Middle frontal gyrus (tissue), 1 donor: ENCODE measurements at regions not wholly inside any gene's neighbourhood (a gene's known extent, or its start where the extent isn't known, plus 50 kb on each side); places are given as distances from the start of the nearest gene placed in this dataset.
"Not testable (repeated sequence)": the region's sequence is repeated elsewhere in the genome, so short reads cannot be mapped to it uniquely, and the experiment has no call there.

Experiments
- DNase-seq: peaks from one replicate; pipeline ENCODE4 v3.0.0-alpha.2; 2015; ENCODE audit warnings: low spot score; ENCODE audit errors: extremely low spot score

DNA sequence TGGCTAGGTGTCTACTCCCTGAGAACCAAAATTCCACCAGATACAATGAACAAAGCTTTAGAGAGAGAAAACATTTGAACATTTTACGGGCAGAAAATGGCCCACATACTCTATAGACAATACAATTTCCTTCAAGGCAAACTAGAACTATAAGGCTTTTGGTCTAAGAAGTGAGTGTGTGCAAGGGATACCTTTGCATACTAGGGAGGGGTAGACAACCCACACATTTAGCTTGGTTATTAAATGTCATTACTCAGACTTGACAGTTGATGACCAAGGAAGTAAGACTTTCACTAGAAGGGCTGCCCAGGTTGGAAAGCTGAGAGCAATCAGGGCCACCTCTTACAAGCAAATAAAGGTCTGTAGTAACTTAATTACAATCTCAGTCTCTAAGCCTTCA, 64.0 kb upstream of the PLEKHM1 start:
- DNase-seq = not testable (repeated sequence)

DNA sequence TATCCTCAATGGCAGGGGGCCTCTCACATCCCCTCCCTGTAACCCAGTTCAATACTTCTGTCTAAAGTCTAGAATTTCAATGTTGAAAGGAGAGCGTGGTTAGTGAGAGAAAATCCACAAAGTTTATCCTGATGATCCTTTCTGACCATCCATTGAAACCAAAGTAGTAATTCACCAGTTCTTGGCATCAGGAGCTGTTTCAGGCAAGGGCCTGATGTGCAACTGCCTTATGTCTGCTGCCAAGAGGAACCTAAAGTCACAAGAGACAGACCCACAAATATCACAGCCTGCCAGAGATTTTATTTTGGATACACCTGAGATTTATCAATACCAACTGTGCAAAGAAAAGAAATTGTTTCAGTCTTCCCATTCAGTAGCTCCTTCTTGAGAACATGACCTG, 68.3 kb upstream of the PLEKHM1 start:
- DNase-seq = not testable (repeated sequence)

DNA sequence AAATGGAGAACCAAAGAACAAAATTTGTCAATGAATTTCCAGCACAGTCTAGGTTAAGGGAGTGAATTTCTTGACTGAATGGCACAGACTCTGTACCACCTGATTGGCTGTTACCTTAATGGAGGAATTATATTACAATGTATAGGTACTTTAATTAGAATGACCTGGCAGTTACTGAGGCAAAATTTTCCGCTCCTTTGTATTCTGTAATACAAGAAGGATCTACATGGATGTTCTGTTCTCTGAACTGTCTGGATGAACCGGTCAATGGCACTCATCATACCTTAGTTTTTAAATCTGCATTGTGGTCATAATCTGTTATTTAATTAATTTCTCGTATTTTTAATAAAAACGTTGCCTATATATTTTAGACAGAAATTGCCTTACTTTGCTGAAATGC, 72.3 kb upstream of the PLEKHM1 start:
- DNase-seq = not testable (repeated sequence)

DNA sequence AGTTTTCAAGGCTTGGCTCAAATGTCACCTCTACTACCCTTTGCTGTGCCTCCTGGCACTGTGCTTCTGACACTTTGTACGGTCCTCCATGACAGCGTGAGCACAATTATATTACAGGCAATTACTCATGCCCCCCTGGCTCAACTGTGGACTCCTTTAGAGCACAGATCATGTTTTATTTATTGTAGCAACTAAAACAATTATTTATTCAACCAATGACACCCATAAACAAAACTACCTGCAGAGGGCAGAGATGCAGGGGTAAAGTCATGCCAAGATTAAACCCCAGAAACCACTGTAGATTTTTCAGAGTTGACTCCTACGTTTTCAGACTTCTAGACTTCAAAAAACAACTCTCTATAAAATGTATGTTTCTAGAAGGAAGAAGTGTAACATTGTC, 72.8 kb upstream of the PLEKHM1 start:
- DNase-seq = not testable (repeated sequence)

DNA sequence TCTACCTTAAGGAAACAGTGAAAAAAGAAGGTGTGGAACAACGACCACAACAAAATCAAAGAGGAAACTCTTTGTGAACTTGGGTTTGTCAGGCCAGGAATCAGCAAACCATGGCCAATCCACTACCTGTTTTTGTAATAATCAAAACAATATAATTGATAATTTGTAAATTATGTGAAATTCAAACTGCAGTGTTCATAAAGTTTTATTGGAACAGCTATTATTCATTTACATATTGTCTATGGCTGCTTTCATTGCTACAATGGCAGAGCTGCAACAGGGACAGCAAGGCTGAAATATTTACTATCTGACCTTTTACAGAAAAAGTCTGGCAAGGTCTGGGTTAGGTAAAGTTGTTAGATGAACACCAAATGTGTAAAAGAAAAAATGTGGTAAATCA, 77.8 kb upstream of the PLEKHM1 start:
- not testable (repeated sequence) for DNase-seq

DNA sequence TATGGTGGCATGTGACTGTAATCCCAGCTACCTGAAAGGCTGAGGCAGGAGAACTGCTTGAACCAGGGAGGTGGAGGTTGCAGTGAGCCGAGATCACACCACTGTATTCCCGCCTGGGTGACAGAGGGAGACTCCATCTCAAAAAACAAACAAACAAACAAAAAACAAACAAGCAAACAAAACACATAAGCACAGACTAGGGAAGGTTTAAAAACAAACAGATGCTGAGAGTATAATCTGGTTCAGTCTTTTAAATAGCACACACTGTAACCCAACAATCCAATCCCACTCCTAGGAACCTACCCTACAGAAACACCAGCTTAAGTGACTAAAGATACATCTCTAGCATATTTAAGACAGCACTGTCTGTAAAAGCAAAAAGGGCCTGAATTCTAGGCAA, 82.8 kb upstream of the PLEKHM1 start:
- not testable (repeated sequence) for DNase-seq

DNA sequence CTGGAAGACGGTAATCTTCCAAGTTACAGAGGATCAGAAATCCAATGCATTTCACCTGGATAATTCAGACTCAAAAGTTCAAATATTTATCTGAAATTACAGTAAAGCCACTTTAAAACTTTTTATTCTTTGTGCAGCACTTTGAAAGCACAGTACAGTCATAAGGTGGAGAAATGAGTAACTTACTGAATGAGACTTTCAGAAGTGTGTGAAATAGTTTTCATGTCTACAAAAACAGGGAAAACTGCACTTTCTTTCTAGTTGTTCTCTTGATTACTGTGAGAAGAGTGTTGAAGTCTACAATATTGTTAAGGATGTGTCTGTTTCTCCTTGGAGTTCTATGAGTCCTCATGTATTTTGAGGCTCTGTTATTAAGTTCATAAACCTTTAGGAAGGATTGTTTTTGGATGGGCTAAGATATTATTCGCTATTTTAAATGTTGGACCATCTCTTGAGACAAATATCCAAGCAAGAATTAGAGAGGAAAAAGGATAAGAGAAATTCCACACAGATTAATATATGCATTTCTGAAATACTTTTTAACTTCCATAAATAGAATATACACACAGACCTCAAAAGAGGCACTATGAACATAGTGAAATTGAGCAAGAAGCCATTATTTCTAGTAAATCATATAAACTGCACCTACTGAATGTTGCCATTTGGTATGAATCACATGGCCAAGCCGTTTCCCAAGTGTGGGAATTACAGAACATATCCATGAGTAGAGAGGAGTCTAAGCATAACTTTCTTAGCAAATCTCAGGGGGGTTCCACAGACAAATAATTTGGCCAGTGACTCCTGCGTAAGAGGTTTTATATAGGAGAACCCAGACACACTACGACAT, 83.6 kb upstream of the PLEKHM1 start:
- no peak for DNase-seq

DNA sequence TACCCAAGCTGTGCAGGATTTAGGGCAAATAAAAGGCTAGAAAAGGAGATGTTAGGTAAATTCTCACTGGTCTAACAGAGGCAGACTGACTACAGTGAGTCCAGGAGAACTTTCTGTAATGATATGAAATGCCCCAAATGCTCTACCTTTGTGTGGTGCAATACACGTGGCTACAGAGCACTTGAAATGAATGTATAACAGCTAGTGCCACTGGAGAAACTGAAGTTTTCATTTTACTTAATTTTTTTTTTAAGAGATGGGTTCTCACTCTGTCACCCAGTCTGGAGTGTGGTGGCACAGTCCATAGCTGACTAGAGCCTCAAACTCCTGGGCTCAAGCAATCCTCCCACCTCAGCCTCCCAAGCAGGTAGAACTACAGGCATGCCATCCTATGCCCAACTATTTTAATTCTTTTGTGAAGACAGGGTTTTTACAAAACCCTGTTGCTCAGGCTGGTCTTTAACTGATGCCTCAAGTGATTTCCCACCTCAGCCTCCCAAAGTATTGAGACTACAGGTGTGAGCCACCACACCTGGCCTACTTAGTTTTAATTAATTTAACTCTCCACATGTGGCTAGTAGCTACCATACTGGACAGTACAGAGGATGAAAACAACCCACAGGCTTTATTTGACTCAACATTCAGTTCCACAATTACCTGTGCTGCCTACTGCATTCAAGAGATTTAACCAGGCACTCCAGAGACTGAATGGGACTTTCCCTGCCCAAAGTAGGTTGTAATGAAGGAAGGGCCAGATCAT, 84.8 kb upstream of the PLEKHM1 start:
- no peak for DNase-seq

DNA sequence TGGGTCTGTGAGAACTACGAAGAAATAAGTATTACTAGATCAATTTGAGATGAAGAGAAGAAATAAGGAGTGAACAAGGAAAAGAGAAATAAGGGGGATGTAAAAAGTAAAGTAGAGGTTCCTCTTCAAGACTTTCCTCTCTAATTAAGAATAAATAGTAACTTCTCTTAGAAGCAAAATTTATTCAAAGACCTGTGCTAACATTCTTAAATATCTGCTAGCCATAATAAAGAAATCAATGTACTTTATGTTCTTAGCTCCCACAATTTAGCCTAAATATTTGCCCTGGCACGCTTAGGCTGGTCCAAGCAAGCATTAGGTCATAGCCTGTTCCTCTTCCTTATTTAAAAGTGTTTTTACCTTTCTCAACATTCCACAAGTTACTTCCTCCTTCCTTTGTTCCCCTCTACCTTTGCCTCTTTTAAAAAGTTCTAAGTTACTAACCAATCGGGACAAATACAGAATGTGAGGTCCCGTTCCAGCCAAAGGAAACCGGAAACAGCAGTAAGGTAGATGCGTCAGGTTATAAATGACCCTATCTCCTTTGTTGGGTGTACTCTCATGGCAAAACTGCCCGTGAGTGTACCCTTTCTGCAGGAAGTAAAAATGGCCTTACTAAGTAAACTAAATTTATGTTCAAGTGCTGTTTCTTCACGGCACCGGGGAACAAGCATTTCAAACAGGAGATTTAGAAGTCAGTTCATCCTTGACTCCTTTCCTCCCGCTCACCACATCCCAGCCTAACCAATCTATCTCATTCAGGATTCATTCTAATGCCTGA, 86.2 kb upstream of the PLEKHM1 start:
- not testable (repeated sequence) for DNase-seq

DNA sequence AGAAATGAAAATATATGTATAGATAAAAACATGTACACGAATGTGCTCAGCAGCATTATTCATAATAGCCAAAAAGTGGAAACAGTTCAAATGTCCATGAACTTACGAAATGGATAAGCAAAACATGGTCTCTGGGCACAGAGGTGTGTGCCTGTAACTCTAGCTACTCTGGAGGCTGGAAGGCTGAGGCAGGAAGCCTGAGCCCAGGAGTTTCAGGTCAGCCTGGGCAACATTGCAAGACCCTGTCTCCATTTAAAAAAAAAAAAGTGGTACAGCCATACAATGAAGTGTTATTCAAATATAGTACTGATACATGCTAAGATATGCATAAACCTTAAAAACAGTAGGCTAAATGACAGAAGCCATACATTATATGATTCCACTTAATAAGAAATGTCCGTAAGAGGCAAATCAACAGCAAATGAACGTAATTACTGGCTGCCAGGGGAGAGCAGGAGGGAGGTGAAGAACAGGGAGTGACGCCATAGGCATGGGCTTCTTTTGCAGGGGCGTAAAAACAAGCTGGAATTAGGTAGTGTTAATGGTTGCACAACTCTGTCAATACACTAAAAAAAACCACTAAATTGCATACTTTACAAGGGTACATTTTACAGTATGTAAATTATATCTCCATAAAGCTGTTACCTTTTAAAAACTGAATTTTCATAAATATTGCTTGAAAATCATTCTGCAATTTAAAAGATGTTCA, 87.2 kb upstream of the PLEKHM1 start:
- no peak for DNase-seq

DNA sequence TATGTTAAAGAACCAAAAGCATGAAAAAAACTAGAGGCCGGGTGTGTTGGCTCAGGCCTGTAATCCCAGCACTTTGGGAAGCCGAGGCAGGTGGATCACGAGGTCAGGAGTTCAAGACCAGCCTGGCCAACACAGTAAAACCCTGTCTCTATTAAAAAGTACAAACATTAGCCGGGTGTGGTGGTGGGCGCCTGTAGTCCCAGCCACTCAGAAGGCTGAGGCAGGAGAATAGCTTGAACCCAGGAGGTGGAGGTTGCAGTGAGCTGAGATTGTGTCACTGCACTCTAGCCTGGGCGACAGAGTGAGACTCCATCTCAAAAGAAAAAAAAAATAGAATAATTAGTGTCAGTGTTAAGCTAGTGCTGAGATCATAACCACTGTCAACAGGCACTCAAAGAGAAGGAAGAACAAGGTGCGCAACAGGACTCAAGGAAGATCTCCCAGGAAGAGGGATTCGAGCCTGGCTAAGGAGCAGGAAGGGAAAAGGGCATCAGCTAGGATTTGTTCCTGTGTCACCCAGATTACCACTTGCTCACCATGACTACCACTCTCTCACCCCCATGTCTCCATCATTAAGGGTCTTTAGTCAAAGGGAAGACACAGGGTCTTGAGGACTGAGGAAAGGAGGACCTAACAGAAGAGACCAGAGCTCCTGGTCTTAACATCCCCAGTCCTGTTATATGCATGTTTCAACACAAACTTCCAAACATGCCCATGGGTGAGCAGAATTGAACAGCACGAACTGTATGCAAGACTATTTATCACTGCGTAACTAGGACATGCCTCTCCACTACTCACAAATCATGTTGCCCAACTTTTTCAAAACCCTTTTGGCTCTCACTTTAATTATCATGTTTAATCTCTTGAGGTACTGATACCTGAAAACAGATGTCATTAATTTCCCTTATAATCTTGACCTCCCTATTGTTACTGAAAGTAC, 88.3 kb upstream of the PLEKHM1 start:
- no peak for DNase-seq

DNA sequence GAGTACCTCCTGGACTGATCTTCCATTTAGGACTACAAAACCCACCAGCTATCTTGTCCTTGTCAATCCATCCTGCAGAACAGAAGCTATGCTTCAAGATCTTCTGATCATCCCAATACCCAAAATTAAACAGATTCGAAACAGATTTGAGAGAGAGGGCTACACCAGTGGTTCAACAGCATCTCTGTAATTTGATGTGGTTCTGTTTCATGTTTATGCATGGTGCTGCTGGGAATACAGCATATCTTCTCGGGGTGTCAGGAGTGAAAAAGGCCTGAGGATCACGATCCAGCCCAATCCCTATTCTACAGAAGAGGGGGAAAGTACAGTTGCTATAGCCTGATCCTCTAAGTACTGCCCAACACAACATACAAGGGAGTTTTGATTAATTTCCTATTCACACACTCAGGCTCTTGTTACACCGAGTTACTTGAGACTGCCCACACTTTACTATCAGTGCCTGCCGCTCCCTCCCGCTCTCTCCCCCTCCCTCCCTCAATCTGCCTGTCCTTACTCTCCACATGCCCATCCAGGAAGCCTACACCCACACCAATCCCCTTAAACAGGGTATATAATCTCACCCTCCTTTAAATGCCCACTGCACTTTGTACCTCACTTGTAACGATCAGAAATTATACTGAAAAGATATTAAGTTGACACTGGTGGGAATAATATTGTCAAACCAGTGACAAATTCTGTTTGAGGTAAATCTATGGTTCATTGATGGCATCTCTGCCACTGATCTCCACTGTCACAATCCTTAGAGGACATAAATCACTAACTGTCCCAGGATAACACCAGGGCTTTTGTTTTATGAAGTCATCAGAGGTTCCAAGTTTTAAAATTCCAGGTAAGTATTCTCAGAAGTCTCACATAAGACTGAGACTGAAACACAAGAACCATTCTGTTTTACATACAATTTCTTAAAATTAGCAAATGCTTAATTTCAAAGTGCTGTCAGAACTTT, 89.3 kb upstream of the PLEKHM1 start:
- DNase-seq = no peak

DNA sequence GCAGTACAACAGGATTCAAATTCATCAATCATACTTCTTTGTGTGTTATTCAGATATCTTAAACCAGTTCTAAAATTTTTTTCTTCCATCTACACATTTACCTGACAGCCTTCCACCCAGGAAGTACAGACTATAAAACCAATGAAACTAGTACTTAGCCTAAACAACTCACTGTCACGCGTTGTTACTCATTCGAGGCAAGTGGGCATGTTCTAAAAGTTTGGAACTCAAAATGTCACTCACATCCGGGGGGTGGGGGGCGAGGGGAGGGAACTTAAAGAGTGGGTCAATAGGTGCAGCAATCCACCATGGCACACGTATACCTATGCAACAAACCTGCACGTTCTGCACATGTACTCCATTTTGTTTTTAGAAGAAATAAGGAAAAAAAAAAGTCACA, 90.4 kb upstream of the PLEKHM1 start:
- no peak for DNase-seq

DNA sequence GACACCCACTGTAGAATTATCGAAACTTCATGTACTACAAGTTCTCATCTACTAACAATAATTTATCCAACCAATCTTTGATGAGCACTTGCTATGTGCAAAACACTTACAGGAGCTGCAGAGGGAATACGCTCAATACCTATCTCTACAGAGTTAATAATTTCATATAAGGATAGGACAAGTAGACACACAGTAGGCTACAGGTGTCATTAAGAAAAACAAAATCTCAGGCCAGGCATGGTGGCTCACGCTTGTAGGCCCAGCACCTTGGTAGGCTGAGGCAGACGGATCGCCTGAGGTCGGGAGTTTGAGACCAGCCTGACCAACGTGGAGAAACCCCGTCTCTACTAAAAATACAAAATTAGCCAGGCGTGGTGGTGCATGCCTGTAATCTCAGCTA, 91.3 kb upstream of the PLEKHM1 start:
- DNase-seq = no peak

DNA sequence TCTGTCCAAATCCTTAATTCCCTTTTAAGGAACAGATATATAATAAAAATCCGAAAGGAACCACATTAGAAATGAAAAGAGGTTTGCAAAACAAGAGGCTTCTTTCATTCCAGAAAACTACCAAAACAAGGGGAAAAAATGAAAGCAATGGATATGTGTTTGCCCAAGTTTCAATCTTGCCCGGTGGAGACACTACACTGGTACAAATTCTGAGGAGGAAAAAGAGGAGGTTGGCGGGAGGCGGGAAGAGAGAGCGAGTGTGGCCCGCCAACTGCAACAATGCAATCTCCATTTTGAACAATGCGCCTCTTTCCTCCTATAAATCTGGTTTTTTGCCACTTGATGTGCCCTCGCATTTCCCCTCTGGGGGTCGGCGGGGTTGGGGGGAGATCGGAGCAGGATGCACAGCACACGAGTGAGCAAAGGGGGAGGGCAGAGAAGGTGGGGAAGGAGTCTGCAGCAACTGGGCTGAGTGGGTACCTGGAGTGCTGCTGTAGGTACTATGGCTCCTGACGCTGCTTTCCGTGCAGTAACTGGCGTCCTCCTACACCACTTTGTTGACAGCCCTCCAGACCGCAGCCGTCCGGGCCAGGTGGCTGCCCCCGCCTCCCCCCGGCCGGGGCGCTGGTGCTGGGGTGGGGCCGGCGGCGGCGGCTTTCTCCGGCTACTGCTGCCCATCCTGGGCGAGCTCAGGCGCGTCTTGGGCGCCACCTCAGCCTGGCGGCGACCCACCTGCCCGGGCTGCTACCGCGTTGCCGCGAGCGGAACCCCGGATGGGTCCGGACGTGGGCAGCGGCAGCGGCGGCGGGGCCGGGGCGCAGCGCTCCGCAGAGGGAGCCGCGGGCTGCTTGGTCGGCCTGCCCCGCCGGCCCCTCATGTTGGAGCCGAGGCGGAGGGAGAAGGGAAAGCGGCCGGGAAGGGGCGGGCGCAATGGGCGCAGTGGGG, 93.8 kb upstream of the PLEKHM1 start:
- DNase-seq = peak; percentile 40

DNA sequence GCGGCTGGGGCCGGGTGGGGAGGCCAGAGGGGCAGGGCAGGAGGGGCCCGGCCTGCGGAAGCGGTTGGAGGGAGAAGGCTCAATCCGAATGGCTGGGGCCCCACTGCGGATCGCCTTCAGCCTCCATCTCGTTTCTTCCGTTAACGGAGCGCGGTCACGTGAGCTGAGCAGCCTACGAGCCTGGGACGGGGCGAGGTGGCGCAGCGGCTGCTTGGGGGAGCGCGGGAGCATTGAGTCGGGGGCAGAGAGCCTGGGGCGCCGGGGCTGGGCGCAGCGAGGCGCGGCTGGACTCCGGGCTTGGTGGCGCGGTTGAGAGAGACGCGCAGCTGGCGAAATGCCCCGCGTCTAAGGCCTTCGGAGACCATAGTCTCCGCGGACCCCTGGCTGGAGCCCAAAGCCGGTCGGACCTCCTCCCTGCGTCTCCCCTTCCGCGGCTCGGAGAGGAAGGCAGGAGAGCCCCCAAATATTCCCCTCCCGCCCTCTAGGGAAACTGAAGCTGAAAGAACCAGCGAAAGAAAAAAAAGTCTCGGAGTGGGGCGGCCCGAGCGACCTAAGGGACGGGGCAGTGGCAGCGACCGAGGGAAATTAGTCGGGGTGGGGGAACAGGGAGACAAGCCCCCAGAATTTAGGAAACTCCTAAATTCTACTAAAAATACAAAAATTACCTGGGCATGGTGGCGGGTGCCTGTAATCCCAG, 94.7 kb upstream of the PLEKHM1 start:
- DNase-seq = peak; percentile 73
